ENCODE measurements at regions not wholly inside any gene's neighbourhood (a gene's known extent, or its start where the extent isn't known, plus 50 kb on each side); places are given as distances from the start of the nearest gene placed in this dataset.

GRCh38 chr5:124856726-124857125, 110.3 kb upstream of the ZNF608 start:
- FAIRE-seq (no peak), DNase-seq (ENCODE audit: low spot score) (no peak), ATAC-seq (no peak)
- intact Hi-C loops (cut with micrococcal nuclease; ENCODE audit: unreplicated experiment) (no loop called here), in situ Hi-C loops (cut with HindIII; ENCODE audit: extremely low pct_ligation_motif_present, low pct_unique_long_range_greater_than_20kb) (no loop called here)
- Histone ChIP-seq H3K27me3 (ENCODE audit: control insufficient read depth in 1 of 2, insufficient read depth in 2 of 2, low read length in 2 of 2) (no peaks in the 10 kb centered on the region; a peak in 1 of 5 replicates), H3K36me3 (replicated peaks in 1 of 2; ENCODE audit: control insufficient read depth in 1 of 2, insufficient read depth in 2 of 2, low read length in 2 of 2) (no peaks in the 10 kb centered on the region), H3K4me3 (replicated peaks in 1 of 3; ENCODE audit: insufficient read depth in 1 of 3, low read depth in 2 of 3, low read length in 3 of 3) (no peak overlapping the region), H3K4me2 (ENCODE audit: low read depth, low read length) (no peak overlapping the region), H2AFZ (ENCODE audit: low read length) (no peak overlapping the region), H3K4me1 (ENCODE audit: insufficient read depth, low read length) (no peaks in the 10 kb centered on the region), H3K79me2 (ENCODE audit: insufficient read depth, low read length) (no peaks in the 10 kb centered on the region), H3K9ac (ENCODE audit: insufficient read depth, low read depth, low read length) (no peak overlapping the region), H3K9me3 (ENCODE audit: low read length) (no peaks in the 10 kb centered on the region), H4K20me1 (ENCODE audit: insufficient read depth, low read length) (no peaks in the 10 kb centered on the region), H3K27ac (ENCODE audit: extremely low read length, insufficient read depth, low read length) (no peak overlapping the region)
- ChIA-PET POLR2A (no interaction called here), CTCF (ENCODE audit: low intra/inter-chr PET ratio, low total read pairs) (no interaction called here)
- no TSS peak for BruUV-seq (replicated peaks)
- TF ChIP-seq ZBED4 (CRISPR knock-in tag; IDR thresholded peaks at IDR 0.05; ENCODE audit: borderline replicate concordance) (no peak), RORA (CRISPR knock-in tag; IDR thresholded peaks at IDR 0.05) (no peak), DRAP1 (CRISPR knock-in tag; IDR thresholded peaks at IDR 0.05) (no peak), KLF16 (CRISPR knock-in tag; IDR thresholded peaks at IDR 0.05) (no peak), ZNF512B (CRISPR knock-in tag; IDR thresholded peaks at IDR 0.05; ENCODE audit: borderline replicate concordance) (no peak), GPN1 (CRISPR knock-in tag; IDR thresholded peaks at IDR 0.05; ENCODE audit: borderline replicate concordance) (no peak), ZNF678 (CRISPR knock-in tag; IDR thresholded peaks at IDR 0.05) (no peak), ZNF44 (CRISPR knock-in tag; IDR thresholded peaks at IDR 0.05) (no peak), SMARCC2 (IDR thresholded peaks at IDR 0.05) (no peak), ZNF383 (CRISPR knock-in tag; IDR thresholded peaks at IDR 0.05; ENCODE audit: borderline replicate concordance) (no peak), NAIF1 (CRISPR knock-in tag; IDR thresholded peaks at IDR 0.05; ENCODE audit: borderline replicate concordance) (no peak), MTA1 (CRISPR knock-in tag; IDR thresholded peaks at IDR 0.05; ENCODE audit: borderline replicate concordance) (no peak)
- 82% methylated on average over 3 of the region's 3 CpGs for WGBS (ENCODE audit: low lambda C conversion rate)

All from HepG2 (cell line).